HG03520 (cell line): ENCODE measurements at regions not wholly inside any gene's neighbourhood (a gene's known extent, or its start where the extent isn't known, plus 50 kb on each side); places are given as distances from the start of the nearest gene placed in this dataset.
"Not testable (repeated sequence)": the region's sequence is repeated elsewhere in the genome, so short reads cannot be mapped to it uniquely, and the experiment has no call there.

Experiments used
- ATAC-seq: cut with Tn5 transposase; IDR thresholded peaks from one replicate; pipeline ENCODE4 v1.9.1; 2021; ENCODE audit warnings: mild to moderate bottlenecking, moderate library complexity; ENCODE audit not compliant: unreplicated experiment

GRCh38 chr4:83932750-83933391, 397.0 kb downstream of the GPAT3 start:
- no peak for ATAC-seq

GRCh38 chr4:83931659-83932438, 395.9 kb downstream of the GPAT3 start:
- ATAC-seq = no peak

- ATAC-seq = no peak
Measured at GRCh38 chr4:83929550-83929949, 393.6 kb downstream of the GPAT3 start.

GRCh38 chr4:83926950-83927349, 391.0 kb downstream of the GPAT3 start:
- ATAC-seq = no peak

GRCh38 chr4:83923341-83923740, 387.4 kb downstream of the GPAT3 start:
- no peak for ATAC-seq

GRCh38 chr4:83922402-83922801, 386.5 kb downstream of the GPAT3 start:
- ATAC-seq = no peak

- no peak for ATAC-seq
Measured at GRCh38 chr4:83921124-83921523, 385.2 kb downstream of the GPAT3 start.

- no peak for ATAC-seq
Measured at GRCh38 chr4:83920375-83920774, 384.5 kb downstream of the GPAT3 start.

- ATAC-seq = no peak
Measured at GRCh38 chr4:83917572-83917971, 381.7 kb downstream of the GPAT3 start.

- ATAC-seq = no peak
Measured at GRCh38 chr4:83910693-83911092, 374.8 kb downstream of the GPAT3 start.

GRCh38 chr4:83906561-83906960, 370.7 kb downstream of the GPAT3 start:
- no peak for ATAC-seq

- no peak for ATAC-seq
Measured at GRCh38 chr4:83905952-83906351, 370.0 kb downstream of the GPAT3 start.

GRCh38 chr4:83903740-83904139, 367.8 kb downstream of the GPAT3 start:
- not testable (repeated sequence) for ATAC-seq

GRCh38 chr4:83894831-83895230, 358.9 kb downstream of the GPAT3 start:
- ATAC-seq = no peak

GRCh38 chr4:83890816-83891215, 354.9 kb downstream of the GPAT3 start:
- no peak for ATAC-seq

GRCh38 chr4:83890231-83890630, 354.3 kb downstream of the GPAT3 start:
- no peak for ATAC-seq

GRCh38 chr4:83889802-83890201, 353.9 kb downstream of the GPAT3 start:
- no peak for ATAC-seq

GRCh38 chr4:83885256-83886182, 349.6 kb downstream of the GPAT3 start:
- ATAC-seq = no peak

GRCh38 chr4:83876047-83876446, 340.1 kb downstream of the GPAT3 start:
- no peak for ATAC-seq

GRCh38 chr4:83875437-83875836, 339.5 kb downstream of the GPAT3 start:
- no peak for ATAC-seq

- ATAC-seq = no peak
Measured at GRCh38 chr4:83873996-83874395, 338.1 kb downstream of the GPAT3 start.
